PC-3 (cell line): ENCODE measurements at regions not wholly inside any gene's neighbourhood (a gene's known extent, or its start where the extent isn't known, plus 50 kb on each side); places are given as distances from the start of the nearest gene placed in this dataset.
A peak's percentile ranks its signal among the peaks of the same experiment; 100 is the strongest.

Experiments
- ATAC-seq: fragments of 200-7000 bp; cut with Tn5 transposase; 2 replicates; pipeline ENCODE4 v1.9.1; 2020; ENCODE audit warnings: mild to moderate bottlenecking, moderate library complexity
- BruUV-seq: library from RNA; stranded (reverse); fragments of 400-500 nt; replicated peaks from 2 replicates; lab custom pipeline; 2021; lab: Mats Ljungman, UMichigan
- CTCF ChIA-PET: fragments of 300-600 bp; sonication (Branson Sonifier 250); formaldehyde crosslinking; loops from one replicate; lab custom pipeline; 2022; ENCODE audit warnings: antibody characterized with exemption; lab: Charles Lee
- POLR2A ChIA-PET: fragments of 300-600 bp; sonication (Branson Sonifier 250); formaldehyde crosslinking; loops from one replicate; lab custom pipeline; 2022; ENCODE audit warnings: antibody characterized with exemption; ENCODE audit not compliant: unreplicated experiment; lab: Charles Lee
- DNase-seq: peaks from one replicate; pipeline ENCODE4 v3.0.0-alpha.2; 2015
- H2AFZ ChIP-seq: fragments of 300-600 bp; sonication (generic); 2 replicates; pipeline ENCODE4 v1.6.0; 2016; ENCODE audit warnings: antibody characterized with exemption, low read length
- H3F3A ChIP-seq: fragments of 300-600 bp; sonication (generic); one replicate; pipeline ENCODE4 v1.6.0; 2017; ENCODE audit warnings: antibody characterized with exemption, low read length, control low read depth, mild to moderate bottlenecking; ENCODE audit not compliant: unreplicated experiment
- H3K27ac ChIP-seq: fragments of 300-600 bp; sonication (generic); 2 replicates; pipeline ENCODE4 v1.5.1; 2016; ENCODE audit warnings: mild to moderate bottlenecking, low read length
- H3K27me3 ChIP-seq: fragments of 300-600 bp; sonication (generic); 2 replicates; pipeline ENCODE4 v1.6.1; 2016; ENCODE audit warnings: low read length, mixed read lengths
- H3K36me3 ChIP-seq: fragments of 300-600 bp; sonication (generic); 2 replicates; pipeline ENCODE4 v1.6.1; 2016; ENCODE audit warnings: low read depth, mixed run types, low read length, mixed read lengths
- H3K4me1 ChIP-seq: fragments of 300-600 bp; sonication (generic); 2 replicates; pipeline ENCODE4 v1.5.1; 2016; ENCODE audit warnings: low read length; ENCODE audit not compliant: insufficient read depth
- H3K4me2 ChIP-seq: fragments of 300-600 bp; sonication (generic); 2 replicates; pipeline ENCODE4 v1.6.0; 2016; ENCODE audit warnings: low read length
- H3K4me3 ChIP-seq: fragments of 300-600 bp; sonication (generic); 2 replicates; pipeline ENCODE4 v1.5.1; 2016; ENCODE audit warnings: mild to moderate bottlenecking, low read length, mixed read lengths
- H3K79me2 ChIP-seq: fragments of 300-600 bp; sonication (generic); 2 replicates; pipeline ENCODE4 v1.6.1; 2017; ENCODE audit warnings: low read length, mixed read lengths
- H3K9ac ChIP-seq: fragments of 300-600 bp; sonication (generic); 2 replicates; pipeline ENCODE4 v1.6.0; 2016; ENCODE audit warnings: mild to moderate bottlenecking, low read length
- H3K9me2 ChIP-seq: fragments of 300-600 bp; sonication (generic); replicated peaks from 2 replicates; pipeline ENCODE4 v1.6.1; 2016; ENCODE audit warnings: mixed run types, low read length, mixed read lengths
- H3K9me3 ChIP-seq: fragments of 300-600 bp; sonication (generic); 2 replicates; pipeline ENCODE4 v1.6.1; 2016; ENCODE audit warnings: low read length, mixed read lengths
- H4K20me1 ChIP-seq: fragments of 300-600 bp; sonication (generic); 2 replicates; pipeline ENCODE4 v1.6.1; 2016; ENCODE audit warnings: low read length, mixed read lengths
- CTCF ChIP-seq: fragments of 300-600 bp; sonication (generic); conservative IDR thresholded peaks from 2 replicates; pipeline ENCODE4 v1.5.1; 2017; ENCODE audit warnings: antibody characterized with exemption, low read depth, mild to moderate bottlenecking, low read length
- EZH2 ChIP-seq: fragments of 300-600 bp; sonication (generic); IDR thresholded peaks from one replicate; pipeline ENCODE4 v1.6.1; 2017; ENCODE audit warnings: antibody characterized with exemption, mild to moderate bottlenecking, low read length; ENCODE audit not compliant: unreplicated experiment
- EZH2phosphoT487 ChIP-seq: fragments of 300-600 bp; sonication (generic); IDR thresholded peaks from 2 replicates; pipeline ENCODE4 v1.6.1; 2018; ENCODE audit warnings: mild to moderate bottlenecking, antibody characterized with exemption, low read length, borderline replicate concordance
- intact Hi-C: fragments of 100-400 bp; cut with micrococcal nuclease; formaldehyde crosslinking; loops from 2 replicates; pipeline ENCODE4 v1.9.0; 2023

DNA sequence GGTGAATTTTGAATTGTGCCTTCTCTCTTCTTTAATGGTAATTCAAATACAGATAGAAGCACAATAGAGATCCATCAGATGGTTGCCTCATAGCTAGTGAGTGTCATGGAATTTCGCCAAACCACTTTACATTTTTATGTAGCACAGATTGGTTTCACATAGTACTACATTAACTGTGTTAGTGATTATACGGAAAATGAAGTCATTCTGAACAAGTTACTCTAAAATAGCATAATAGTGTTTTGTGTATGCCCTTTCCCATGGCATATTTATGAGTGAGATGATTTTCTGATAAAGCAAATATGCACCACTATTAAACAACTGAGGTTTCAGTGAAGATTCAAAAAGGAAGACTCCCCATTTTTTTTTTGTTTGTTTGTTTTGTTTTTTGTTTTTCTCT, 1623.5 kb downstream of the PCDH9 start:
- no peak overlapping the region for H3K4me3 ChIP-seq
- no peaks in the 10 kb centered on the region for H3K4me1 ChIP-seq
- H3K79me2 ChIP-seq: no peaks in the 10 kb centered on the region
- no peak overlapping the region for H3K27ac ChIP-seq
- H2AFZ ChIP-seq: no peak overlapping the region
- H3F3A ChIP-seq: no peaks in the 10 kb centered on the region
- peak; percentile 4 for DNase-seq
- CTCF ChIA-PET: no interaction called here
- no TSS peak for BruUV-seq
- H3K9me3 ChIP-seq: no peaks in the 10 kb centered on the region
- H3K9ac ChIP-seq: no peak overlapping the region
- no peak overlapping the region for H3K4me2 ChIP-seq
- intact Hi-C loops: no loop called here
- no peaks in the 10 kb centered on the region for H3K36me3 ChIP-seq
- POLR2A ChIA-PET: no interaction called here
- ATAC-seq: no peak
- H3K27me3 ChIP-seq: no peaks in the 10 kb centered on the region
- no peaks in the 10 kb centered on the region for H3K9me2 ChIP-seq
- no peak for TF ChIP-seq EZH2phosphoT487
- no peak for TF ChIP-seq CTCF
- no peak for TF ChIP-seq EZH2
- no peaks in the 10 kb centered on the region for H4K20me1 ChIP-seq

DNA sequence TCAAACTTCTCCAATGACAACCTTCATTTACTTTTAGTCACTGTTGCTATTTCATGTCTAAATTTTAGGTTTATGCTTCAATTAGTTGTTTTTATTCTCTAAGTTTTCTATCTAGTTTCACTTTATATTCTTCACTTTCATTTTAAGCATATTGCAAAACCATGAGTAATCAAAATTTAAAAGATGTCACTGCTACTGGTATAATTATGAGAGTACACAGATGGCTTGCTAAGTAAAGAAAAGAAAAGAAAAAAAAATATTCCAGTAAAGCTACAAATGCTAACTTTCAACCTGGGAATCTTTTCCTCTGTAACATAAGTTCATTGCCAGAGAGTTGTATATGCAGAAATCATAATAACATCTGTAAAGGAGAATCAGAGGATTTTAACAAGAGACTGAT, 1624.7 kb downstream of the PCDH9 start:
- no peaks in the 10 kb centered on the region for H3F3A ChIP-seq
- H3K9ac ChIP-seq: no peak overlapping the region
- H3K36me3 ChIP-seq: no peaks in the 10 kb centered on the region
- ATAC-seq (no peak), DNase-seq (no peak)
- ChIA-PET POLR2A (no interaction called here), CTCF (no interaction called here)
- no peaks in the 10 kb centered on the region for H3K9me3 ChIP-seq
- intact Hi-C loops: no loop called here
- H3K4me1 ChIP-seq: no peaks in the 10 kb centered on the region
- H3K4me3 ChIP-seq: no peak overlapping the region
- no peak for TF ChIP-seq EZH2
- TF ChIP-seq CTCF: no peak
- no peak for TF ChIP-seq EZH2phosphoT487
- H3K79me2 ChIP-seq: no peaks in the 10 kb centered on the region
- H2AFZ ChIP-seq: no peak overlapping the region
- no peak overlapping the region for H3K27ac ChIP-seq
- H4K20me1 ChIP-seq: no peaks in the 10 kb centered on the region
- no peaks in the 10 kb centered on the region for H3K27me3 ChIP-seq
- no peaks in the 10 kb centered on the region for H3K9me2 ChIP-seq
- no TSS peak for BruUV-seq
- H3K4me2 ChIP-seq: no peak overlapping the region

DNA sequence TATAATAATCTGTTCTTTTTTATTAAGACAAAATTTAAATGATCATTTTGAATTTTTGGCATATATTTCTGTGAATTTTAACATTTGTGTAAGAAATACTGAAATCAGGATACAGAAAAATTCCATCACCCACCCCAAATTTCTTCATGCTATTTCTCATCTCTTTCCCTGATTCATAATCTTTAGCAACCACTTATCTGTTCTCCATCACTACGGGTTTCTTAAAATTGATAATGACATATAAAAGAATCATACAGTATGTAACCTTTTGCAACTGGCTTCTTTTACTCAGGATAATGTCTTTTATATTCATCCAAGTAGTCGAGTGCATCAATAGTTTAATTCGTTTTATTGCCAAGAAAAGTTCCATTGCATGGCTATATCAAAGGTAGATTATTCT, 1627.0 kb downstream of the PCDH9 start:
- no peaks in the 10 kb centered on the region for H4K20me1 ChIP-seq
- TF ChIP-seq EZH2: no peak
- no peak for TF ChIP-seq CTCF
- TF ChIP-seq EZH2phosphoT487: no peak
- H3K4me1 ChIP-seq: peaks cover 4% of the 10 kb centered on the region; the same call in 1 of the 2 replicates
- H3F3A ChIP-seq: no peaks in the 10 kb centered on the region
- no peaks in the 10 kb centered on the region for H3K9me2 ChIP-seq
- no peak overlapping the region for H2AFZ ChIP-seq
- no peaks in the 10 kb centered on the region for H3K79me2 ChIP-seq
- DNase-seq (no peak), ATAC-seq (no peak)
- H3K9me3 ChIP-seq: no peaks in the 10 kb centered on the region
- no peak overlapping the region for H3K4me2 ChIP-seq
- intact Hi-C loops: no loop called here
- no peak overlapping the region for H3K4me3 ChIP-seq
- no TSS peak for BruUV-seq
- H3K9ac ChIP-seq: no peak overlapping the region
- POLR2A ChIA-PET: no interaction called here
- no peak overlapping the region for H3K27ac ChIP-seq
- CTCF ChIA-PET: no interaction called here
- H3K36me3 ChIP-seq: no peaks in the 10 kb centered on the region
- H3K27me3 ChIP-seq: no peaks in the 10 kb centered on the region
